ENCODE measurements at regions not wholly inside any gene's neighbourhood (a gene's known extent, or its start where the extent isn't known, plus 50 kb on each side); places are given as distances from the start of the nearest gene placed in this dataset.

DNA sequence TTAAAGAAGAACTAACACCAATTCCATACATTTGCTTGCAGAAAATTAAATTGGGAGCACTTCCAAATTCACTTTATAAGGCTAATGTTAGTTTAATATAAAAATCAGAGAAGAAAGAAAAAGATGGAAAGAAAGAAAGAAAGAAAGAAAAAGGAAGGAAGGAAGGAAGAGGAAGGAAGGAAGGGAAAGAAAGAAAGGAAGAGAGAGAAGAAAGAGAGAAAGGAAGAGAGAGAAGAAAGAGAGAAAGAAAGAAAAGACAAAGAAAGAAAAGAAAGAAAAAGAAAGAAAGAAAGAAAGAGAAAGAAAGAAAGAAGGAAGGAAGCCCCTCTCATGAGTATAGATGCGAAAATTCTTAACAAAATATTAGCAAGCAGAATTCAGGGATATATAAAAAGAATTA, 267.7 kb downstream of the RPAP3 start:
- TF ChIP-seq POLR2A (IDR thresholded peaks at IDR 0.05) = no peak
- TF ChIP-seq, protein P1, sequence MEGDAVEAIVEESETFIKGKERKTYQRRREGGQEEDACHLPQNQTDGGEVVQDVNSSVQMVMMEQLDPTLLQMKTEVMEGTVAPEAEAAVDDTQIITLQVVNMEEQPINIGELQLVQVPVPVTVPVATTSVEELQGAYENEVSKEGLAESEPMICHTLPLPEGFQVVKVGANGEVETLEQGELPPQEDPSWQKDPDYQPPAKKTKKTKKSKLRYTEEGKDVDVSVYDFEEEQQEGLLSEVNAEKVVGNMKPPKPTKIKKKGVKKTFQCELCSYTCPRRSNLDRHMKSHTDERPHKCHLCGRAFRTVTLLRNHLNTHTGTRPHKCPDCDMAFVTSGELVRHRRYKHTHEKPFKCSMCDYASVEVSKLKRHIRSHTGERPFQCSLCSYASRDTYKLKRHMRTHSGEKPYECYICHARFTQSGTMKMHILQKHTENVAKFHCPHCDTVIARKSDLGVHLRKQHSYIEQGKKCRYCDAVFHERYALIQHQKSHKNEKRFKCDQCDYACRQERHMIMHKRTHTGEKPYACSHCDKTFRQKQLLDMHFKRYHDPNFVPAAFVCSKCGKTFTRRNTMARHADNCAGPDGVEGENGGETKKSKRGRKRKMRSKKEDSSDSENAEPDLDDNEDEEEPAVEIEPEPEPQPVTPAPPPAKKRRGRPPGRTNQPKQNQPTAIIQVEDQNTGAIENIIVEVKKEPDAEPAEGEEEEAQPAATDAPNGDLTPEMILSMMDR (IDR thresholded peaks at IDR 0.05) = no peak
